HCT116 (cell line): ENCODE measurements at regions not wholly inside any gene's neighbourhood (a gene's known extent, or its start where the extent isn't known, plus 50 kb on each side); places are given as distances from the start of the nearest gene placed in this dataset.

Experiments used
- CTCF ChIP-seq, 3 experiments: fragments of 200-600 bp in 1 of 3; sonication (generic) in 1 of 3; IDR thresholded peaks in 2 of 3; conservative IDR thresholded peaks in 1 of 3; 2 replicates each; pipeline ENCODE4 v1.5.1; 2012 to 2017; ENCODE audit warnings: low read depth in 2 of 3, low read length in 2 of 3, antibody characterized with exemption in 1 of 3, borderline replicate concordance in 1 of 3, control low read depth in 1 of 3, mild to moderate bottlenecking in 1 of 3, mixed read lengths in 1 of 3, mixed run types in 1 of 3, moderate library complexity in 1 of 3; ENCODE audit not compliant: insufficient read depth in 1 of 3
- EZH2phosphoT487 ChIP-seq: fragments of 200-600 bp; IDR thresholded peaks from 2 replicates; pipeline ENCODE4 v1.6.1; 2018; ENCODE audit warnings: antibody characterized with exemption, borderline replicate concordance
- MAX ChIP-seq: IDR thresholded peaks from 2 replicates; pipeline ENCODE4 v1.6.1; 2012
- POLR2A ChIP-seq: IDR thresholded peaks from 2 replicates; pipeline ENCODE4 v1.7.0; 2011; ENCODE audit warnings: borderline replicate concordance; ENCODE audit not compliant: insufficient read depth, insufficient read length; ENCODE audit errors: extremely low read depth
- POLR2AphosphoS5 ChIP-seq: IDR thresholded peaks from 2 replicates; pipeline ENCODE4 v1.6.1; 2011; ENCODE audit warnings: mild to moderate bottlenecking, low read depth, low read length, moderate library complexity
- RAD21 ChIP-seq: IDR thresholded peaks from 2 replicates; pipeline ENCODE4 v1.6.1; 2012; ENCODE audit warnings: low read depth, mild to moderate bottlenecking
- SIN3A ChIP-seq: IDR thresholded peaks from 2 replicates; pipeline ENCODE4 v1.6.1; 2012; ENCODE audit warnings: low read depth
- ZFX ChIP-seq: fragments of 450-650 bp; IDR thresholded peaks from 2 replicates; pipeline ENCODE4 v1.6.1; 2017

GRCh38 chr3:177468816-177469215 lies 271.5 kb upstream of the TBL1XR1 start:
- TF ChIP-seq CTCF (IDR thresholded peaks at IDR 0.05 in 2 of 3, conservative IDR thresholded peaks at IDR 0.05 in 1 of 3; ENCODE audit: borderline replicate concordance in 1 of 3, insufficient read depth in 1 of 3, low read depth in 2 of 3, low read length in 2 of 3) (no peak), SIN3A (no peak), MAX (no peak), POLR2A (no peak), RAD21 (no peak), POLR2AphosphoS5 (no peak), ZFX (no peak), EZH2phosphoT487 (no peak)
